GM12892 (cell line): ENCODE measurements at regions not wholly inside any gene's neighbourhood (a gene's known extent, or its start where the extent isn't known, plus 50 kb on each side); places are given as distances from the start of the nearest gene placed in this dataset.
A peak's percentile ranks its signal among the peaks of the same experiment; 100 is the strongest.
"Not testable (repeated sequence)": the region's sequence is repeated elsewhere in the genome, so short reads cannot be mapped to it uniquely, and the experiment has no call there.

Source experiments
- DNase-seq: peaks from one replicate; pipeline ENCODE4 v3.0.0; 2011; ENCODE audit not compliant: insufficient read length
- FAIRE-seq: peaks from 2 replicates; lab custom pipeline; 2011; peaks lifted over from hg19 to GRCh38; lab: Jason Lieb, UNC
- POLR2A ChIP-seq: IDR thresholded peaks from 2 replicates; pipeline ENCODE4 v1.6.1; 2011; ENCODE audit warnings: low read depth, low read length, control low read depth
- POLR2AphosphoS5 ChIP-seq: IDR thresholded peaks from 2 replicates; pipeline ENCODE4 v1.6.1; 2011; ENCODE audit warnings: low read depth, low read length, control low read depth
- TAF1 ChIP-seq: IDR thresholded peaks from 2 replicates; pipeline ENCODE4 v1.6.1; 2011; ENCODE audit warnings: low read depth, mild to moderate bottlenecking, control low read depth, low read length, borderline replicate concordance

- FAIRE-seq (no peak), DNase-seq (no peak)
- TF ChIP-seq TAF1 (no peak), POLR2A (no peak), POLR2AphosphoS5 (no peak)
These were observed 546.0 kb downstream of the FRK start for GRCh38 chr6:115514656-115515055.

- DNase-seq (no peak), FAIRE-seq (no peak)
- TF ChIP-seq POLR2AphosphoS5 = no peak
- TF ChIP-seq TAF1 = no peak
These were observed 547.8 kb downstream of the FRK start for GRCh38 chr6:115512923-115513322.

GRCh38 chr6:115511771-115512170, 548.9 kb downstream of the FRK start:
- FAIRE-seq (no peak), DNase-seq (no peak)
- no peak for TF ChIP-seq TAF1
- no peak for TF ChIP-seq POLR2AphosphoS5
- no peak for TF ChIP-seq POLR2A

GRCh38 chr6:115502432-115502831, 558.3 kb downstream of the FRK start:
- not testable (repeated sequence) for FAIRE-seq, DNase-seq

- no peak for TF ChIP-seq POLR2AphosphoS5
- no peak for TF ChIP-seq TAF1
- TF ChIP-seq POLR2A = no peak
- DNase-seq (no peak), FAIRE-seq (no peak)
These were observed 565.5 kb downstream of the FRK start for GRCh38 chr6:115495184-115495583.

- TF ChIP-seq TAF1 (no peak), POLR2AphosphoS5 (no peak), POLR2A (no peak)
- DNase-seq = no peak
- no peak for FAIRE-seq
These were observed 573.4 kb downstream of the FRK start for GRCh38 chr6:115487331-115487730.

GRCh38 chr6:115485400-115485799, 575.3 kb downstream of the FRK start:
- FAIRE-seq = no peak
- DNase-seq = no peak
- TF ChIP-seq TAF1 (no peak), POLR2A (no peak), POLR2AphosphoS5 (no peak)

GRCh38 chr6:115480543-115480942, 580.1 kb downstream of the FRK start:
- FAIRE-seq, DNase-seq: not testable (repeated sequence)

GRCh38 chr6:115474443-115475041, 586.1 kb downstream of the FRK start:
- TF ChIP-seq TAF1 = no peak
- FAIRE-seq (no peak), DNase-seq (no peak)

- DNase-seq (no peak), FAIRE-seq (no peak)
- TF ChIP-seq POLR2A = no peak
- TF ChIP-seq POLR2AphosphoS5 = no peak
- TF ChIP-seq TAF1 = no peak
These were observed 592.3 kb downstream of the FRK start for GRCh38 chr6:115468272-115469005.

GRCh38 chr6:115467726-115468125, 593.0 kb downstream of the FRK start:
- FAIRE-seq = no peak
- no peak for DNase-seq
- no peak for TF ChIP-seq POLR2AphosphoS5
- TF ChIP-seq POLR2A = no peak
- no peak for TF ChIP-seq TAF1

- FAIRE-seq (peak; percentile 5), DNase-seq (no peak)
- no peak for TF ChIP-seq TAF1
- TF ChIP-seq POLR2A = no peak
- TF ChIP-seq POLR2AphosphoS5 = no peak
These were observed 599.8 kb downstream of the FRK start for GRCh38 chr6:115460913-115461312.
